Neural cell (in vitro differentiated cells): ENCODE measurements at regions not wholly inside any gene's neighbourhood (a gene's known extent, or its start where the extent isn't known, plus 50 kb on each side); places are given as distances from the start of the nearest gene placed in this dataset.

Experiments used
- CTCF ChIP-seq: fragments of 450-650 bp; IDR thresholded peaks from 2 replicates; pipeline ENCODE4 v1.5.1; 2014; ENCODE audit warnings: antibody characterized with exemption, mild to moderate bottlenecking, moderate library complexity; ENCODE audit not compliant: poor library complexity, severe bottlenecking
- EP300 ChIP-seq: fragments of 450-650 bp; conservative IDR thresholded peaks from 2 replicates; pipeline ENCODE4 v1.6.1; 2014; ENCODE audit warnings: antibody characterized with exemption, mild to moderate bottlenecking, moderate library complexity; ENCODE audit not compliant: poor library complexity, severe bottlenecking
- EZH2 ChIP-seq: fragments of 200-600, 300-800 bp; shearing (Covaris generic), sonication (generic); IDR thresholded peaks from 2 replicates; pipeline ENCODE4 v1.6.1; 2014; ENCODE audit warnings: antibody characterized with exemption, low read length, borderline replicate concordance, mild to moderate bottlenecking; ENCODE audit not compliant: insufficient read depth, poor library complexity, severe bottlenecking
- MXI1 ChIP-seq: fragments of 450-650 bp; conservative IDR thresholded peaks from 2 replicates; pipeline ENCODE4 v1.6.1; 2014; ENCODE audit warnings: antibody characterized with exemption, mild to moderate bottlenecking; ENCODE audit not compliant: poor library complexity, severe bottlenecking
- POLR2AphosphoS5 ChIP-seq: IDR thresholded peaks from 2 replicates; pipeline ENCODE4 v1.6.1; 2012
- RAD21 ChIP-seq: fragments of 450-650 bp; conservative IDR thresholded peaks from 2 replicates; pipeline ENCODE4 v1.6.1; 2014; ENCODE audit warnings: antibody characterized with exemption, mild to moderate bottlenecking, moderate library complexity
- REST ChIP-seq: IDR thresholded peaks from 2 replicates; pipeline ENCODE4 v1.6.1; 2012; ENCODE audit warnings: borderline replicate concordance
- SMC3 ChIP-seq: fragments of 450-650 bp; conservative IDR thresholded peaks from 2 replicates; pipeline ENCODE4 v1.6.1; 2014; ENCODE audit warnings: antibody characterized with exemption, mild to moderate bottlenecking, moderate library complexity; ENCODE audit not compliant: poor library complexity
- TAF1 ChIP-seq: IDR thresholded peaks from 2 replicates; pipeline ENCODE4 v1.6.1; 2012; ENCODE audit warnings: low read depth

- TF ChIP-seq POLR2AphosphoS5 (no peak), CTCF (no peak), EZH2 (no peak), EP300 (no peak), REST (no peak), MXI1 (no peak), RAD21 (no peak), SMC3 (no peak), TAF1 (no peak)
These were observed 52.8 kb upstream of the ITGA6 start for GRCh38 chr2:172374318-172375240.
